HG03175 (cell line): ENCODE measurements at regions not wholly inside any gene's neighbourhood (a gene's known extent, or its start where the extent isn't known, plus 50 kb on each side); places are given as distances from the start of the nearest gene placed in this dataset.

ENCODE experiments used
- ATAC-seq: cut with Tn5 transposase; IDR thresholded peaks from one replicate; pipeline ENCODE4 v1.9.1; 2021; ENCODE audit warnings: mild to moderate bottlenecking, moderate library complexity; ENCODE audit not compliant: unreplicated experiment

- ATAC-seq: no peak
Observed at GRCh38 chr14:85241022-85241855, 288.7 kb upstream of the FLRT2 start.

- ATAC-seq: no peak
Observed at GRCh38 chr14:85242666-85243065, 287.3 kb upstream of the FLRT2 start.

GRCh38 chr14:85243321-85243720 is 286.6 kb upstream of the FLRT2 start:
- ATAC-seq: no peak

GRCh38 chr14:85247071-85247470 is 282.9 kb upstream of the FLRT2 start:
- ATAC-seq: no peak

- no peak for ATAC-seq
Observed at GRCh38 chr14:85248881-85249635, 280.9 kb upstream of the FLRT2 start.

- no peak for ATAC-seq
Observed at GRCh38 chr14:85250414-85251189, 279.3 kb upstream of the FLRT2 start.

- no peak for ATAC-seq
Observed at GRCh38 chr14:85252011-85252410, 277.9 kb upstream of the FLRT2 start.

GRCh38 chr14:85254711-85255110 is 275.2 kb upstream of the FLRT2 start:
- no peak for ATAC-seq

GRCh38 chr14:85257287-85257686 is 272.7 kb upstream of the FLRT2 start:
- ATAC-seq: no peak

GRCh38 chr14:85263916-85264675 is 265.8 kb upstream of the FLRT2 start:
- ATAC-seq: no peak

GRCh38 chr14:85273099-85273677 is 256.8 kb upstream of the FLRT2 start:
- no peak for ATAC-seq

GRCh38 chr14:85273952-85274351 is 256.0 kb upstream of the FLRT2 start:
- no peak for ATAC-seq

- no peak for ATAC-seq
Observed at GRCh38 chr14:85276161-85276978, 253.6 kb upstream of the FLRT2 start.

GRCh38 chr14:85276979-85277228 is 253.0 kb upstream of the FLRT2 start:
- no peak for ATAC-seq

GRCh38 chr14:85279407-85279806 is 250.5 kb upstream of the FLRT2 start:
- no peak for ATAC-seq

GRCh38 chr14:85280074-85280473 is 249.9 kb upstream of the FLRT2 start:
- ATAC-seq: no peak

- ATAC-seq: no peak
Observed at GRCh38 chr14:85281921-85282320, 248.0 kb upstream of the FLRT2 start.

GRCh38 chr14:85288041-85288440 is 241.9 kb upstream of the FLRT2 start:
- ATAC-seq: no peak

- ATAC-seq: no peak
Observed at GRCh38 chr14:85291731-85292130, 238.2 kb upstream of the FLRT2 start.
